DND-41 (cell line): ENCODE measurements at regions not wholly inside any gene's neighbourhood (a gene's known extent, or its start where the extent isn't known, plus 50 kb on each side); places are given as distances from the start of the nearest gene placed in this dataset.

ENCODE experiments used
- CTCF ChIP-seq: IDR thresholded peaks from 2 replicates; pipeline ENCODE4 v1.5.1; 2012; ENCODE audit warnings: borderline replicate concordance, low read length, moderate library complexity, mild to moderate bottlenecking; ENCODE audit not compliant: poor library complexity, severe bottlenecking; ENCODE audit errors: extremely low read depth
- EZH2 ChIP-seq: IDR thresholded peaks from 3 replicates; pipeline ENCODE4 v1.6.1; 2012; ENCODE audit warnings: borderline replicate concordance, low read depth, mild to moderate bottlenecking, moderate library complexity, low read length, inconsistent platforms; ENCODE audit not compliant: severe bottlenecking

- TF ChIP-seq CTCF (no peak), EZH2 (no peak)
Measured at GRCh38 chr14:89563471-89563870, 146.4 kb upstream of the FOXN3 start.
